IPS-18a (cell line): ENCODE measurements at regions not wholly inside any gene's neighbourhood (a gene's known extent, or its start where the extent isn't known, plus 50 kb on each side); places are given as distances from the start of the nearest gene placed in this dataset.
A peak's percentile ranks its signal among the peaks of the same experiment; 100 is the strongest.

Source experiments
- H3K27ac ChIP-seq: one replicate; pipeline ENCODE4 v1.5.1; 2013; ENCODE audit warnings: low read length
- H3K27me3 ChIP-seq: one replicate; pipeline ENCODE4 v1.6.1; 2013; ENCODE audit warnings: mild to moderate bottlenecking, low read length; ENCODE audit not compliant: control insufficient read depth, insufficient read depth
- H3K36me3 ChIP-seq: one replicate; pipeline ENCODE4 v1.6.1; 2013; ENCODE audit warnings: low read depth, low read length; ENCODE audit not compliant: control insufficient read depth
- H3K4me1 ChIP-seq: one replicate; pipeline ENCODE4 v1.6.1; 2013; ENCODE audit warnings: low read depth, low read length; ENCODE audit not compliant: control insufficient read depth
- H3K4me3 ChIP-seq: one replicate; pipeline ENCODE4 v1.5.1; 2013; ENCODE audit warnings: low read length
- H3K9ac ChIP-seq: one replicate; pipeline ENCODE4 v1.6.1; 2013; ENCODE audit warnings: mild to moderate bottlenecking, low read length, moderate library complexity
- H3K9me3 ChIP-seq: one replicate; pipeline ENCODE4 v1.6.1; 2013; ENCODE audit warnings: low read depth, low read length; ENCODE audit not compliant: control insufficient read depth

GRCh38 chr3:120503727-120504616 is 53.2 kb upstream of the FSTL1 start:
- Histone ChIP-seq H3K27ac (peak overlapping the region; percentile 60), H3K4me3 (peak overlapping the region; percentile 41), H3K36me3 (no peaks in the 10 kb centered on the region), H3K27me3 (no peaks in the 10 kb centered on the region), H3K9me3 (peaks cover 3% of the 10 kb centered on the region), H3K4me1 (peaks cover 27% of the 10 kb centered on the region), H3K9ac (peak overlapping the region; percentile 12)

GRCh38 chr3:120502116-120502515 is 51.3 kb upstream of the FSTL1 start:
- no peaks in the 10 kb centered on the region for H3K27me3 ChIP-seq
- no peak overlapping the region for H3K27ac ChIP-seq
- H3K4me3 ChIP-seq, result no peak overlapping the region
- H3K9ac ChIP-seq, result no peak overlapping the region
- H3K9me3 ChIP-seq, result no peaks in the 10 kb centered on the region
- H3K4me1 ChIP-seq, result peaks cover 41% of the 10 kb centered on the region
- H3K36me3 ChIP-seq, result no peaks in the 10 kb centered on the region
